ENCODE measurements at regions not wholly inside any gene's neighbourhood (a gene's known extent, or its start where the extent isn't known, plus 50 kb on each side); places are given as distances from the start of the nearest gene placed in this dataset.
A peak's percentile ranks its signal among the peaks of the same experiment; 100 is the strongest.

- no peak for DNase-seq (ENCODE audit: low spot score)
Measured at GRCh38 chr19:32197896-32198882, 147.2 kb upstream of the ZNF507 start.

DNA sequence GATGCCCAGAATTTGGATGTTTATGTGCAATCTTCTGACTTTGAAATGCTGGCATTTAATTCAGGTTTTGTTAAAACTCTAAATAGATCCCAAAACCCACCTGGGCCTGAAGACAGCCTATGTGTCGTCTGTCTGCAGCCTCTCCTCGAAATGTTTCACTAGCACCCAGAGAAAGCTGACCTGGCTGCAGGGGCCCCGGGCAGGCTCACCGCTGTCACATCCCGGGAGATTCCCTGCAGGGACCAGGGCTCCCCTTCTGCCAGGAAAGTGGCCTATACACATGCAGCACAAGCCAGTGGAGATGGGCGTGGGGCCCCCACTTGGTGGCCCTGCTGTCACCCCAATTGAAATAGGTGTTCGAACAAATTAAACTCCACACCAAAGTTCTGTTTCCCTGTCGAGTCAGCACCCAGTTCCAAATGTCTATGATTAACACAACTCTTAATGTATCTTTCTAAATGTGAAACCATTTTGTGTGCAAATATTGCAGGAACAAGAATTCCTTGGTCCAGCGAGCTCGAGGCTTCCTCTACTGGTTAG is 145.8 kb upstream of the ZNF507 start:
- DNase-seq (ENCODE audit: low spot score), result no peak

GRCh38 chr19:32200312-32201038 is 144.9 kb upstream of the ZNF507 start:
- no peak for DNase-seq (ENCODE audit: low spot score)

DNA sequence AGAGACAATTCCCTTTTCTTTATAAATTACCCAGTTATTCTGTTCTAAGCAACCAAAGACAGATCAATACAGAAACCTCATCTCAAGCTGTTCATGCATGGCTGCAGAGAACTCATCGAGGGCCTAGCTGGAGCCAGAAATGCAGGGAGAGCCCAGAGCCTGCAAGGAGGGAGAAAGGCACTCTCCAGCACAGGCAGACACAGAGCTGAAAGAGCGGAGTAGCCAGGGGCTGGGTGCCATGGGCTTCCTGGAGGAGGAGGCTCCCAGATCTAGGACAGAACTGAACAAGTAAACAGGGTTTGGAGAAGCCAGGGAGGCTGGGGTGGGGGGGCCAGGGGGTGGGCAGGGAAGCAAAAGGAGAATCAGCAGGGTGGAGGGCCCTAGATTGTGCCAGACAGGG is 144.2 kb upstream of the ZNF507 start:
- no peak for DNase-seq (ENCODE audit: low spot score)

GRCh38 chr19:32201636-32202051 is 143.8 kb upstream of the ZNF507 start:
- no peak for DNase-seq (ENCODE audit: low spot score)

GRCh38 chr19:32202244-32202643 is 143.2 kb upstream of the ZNF507 start:
- no peak for DNase-seq (ENCODE audit: low spot score)

DNA sequence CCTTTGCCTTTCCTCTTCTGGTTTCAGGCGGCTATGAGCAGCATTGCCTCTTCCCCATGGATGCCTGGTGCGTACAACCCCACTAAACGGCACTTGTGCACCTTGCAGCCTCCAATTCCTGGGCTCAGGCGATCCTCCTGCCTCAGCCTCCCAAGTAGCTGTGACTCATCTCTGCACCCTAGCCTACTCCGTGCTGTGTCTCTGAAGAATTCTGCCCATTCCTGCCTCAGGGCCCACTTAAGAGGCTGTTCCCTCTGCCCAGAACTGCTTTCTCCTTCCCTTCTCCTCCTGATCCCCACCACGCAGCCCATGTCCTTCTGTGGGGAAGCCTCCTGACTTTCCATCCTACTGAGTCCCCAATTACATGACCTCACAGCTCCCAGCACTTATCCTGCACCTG is 142.2 kb upstream of the ZNF507 start:
- no peak for DNase-seq (ENCODE audit: low spot score)

GRCh38 chr19:32206065-32206464 is 139.3 kb upstream of the ZNF507 start:
- DNase-seq (ENCODE audit: low spot score), result no peak

- no peak for DNase-seq (ENCODE audit: low spot score)
Measured at GRCh38 chr19:32208060-32208459, 137.3 kb upstream of the ZNF507 start.

DNA sequence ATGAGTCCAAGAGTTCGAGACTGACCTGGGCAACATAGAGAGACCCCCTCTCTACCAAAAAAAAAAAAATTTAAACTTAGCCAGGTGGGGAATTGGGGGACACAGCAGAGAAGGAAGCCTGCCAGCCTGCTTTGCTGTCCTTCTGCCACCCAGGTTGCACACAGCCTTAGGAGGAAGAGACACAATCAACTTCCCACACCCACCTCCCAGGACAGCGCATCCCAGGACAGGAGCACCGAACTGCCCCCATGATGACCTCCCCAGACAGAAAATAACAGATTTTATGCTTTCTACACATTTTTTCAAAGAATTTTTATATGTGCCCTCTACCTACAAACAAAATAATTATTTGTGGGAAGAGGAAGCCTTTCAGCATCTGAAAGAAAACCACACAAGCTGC is 126.0 kb upstream of the ZNF507 start:
- DNase-seq (ENCODE audit: low spot score), result no peak

DNA sequence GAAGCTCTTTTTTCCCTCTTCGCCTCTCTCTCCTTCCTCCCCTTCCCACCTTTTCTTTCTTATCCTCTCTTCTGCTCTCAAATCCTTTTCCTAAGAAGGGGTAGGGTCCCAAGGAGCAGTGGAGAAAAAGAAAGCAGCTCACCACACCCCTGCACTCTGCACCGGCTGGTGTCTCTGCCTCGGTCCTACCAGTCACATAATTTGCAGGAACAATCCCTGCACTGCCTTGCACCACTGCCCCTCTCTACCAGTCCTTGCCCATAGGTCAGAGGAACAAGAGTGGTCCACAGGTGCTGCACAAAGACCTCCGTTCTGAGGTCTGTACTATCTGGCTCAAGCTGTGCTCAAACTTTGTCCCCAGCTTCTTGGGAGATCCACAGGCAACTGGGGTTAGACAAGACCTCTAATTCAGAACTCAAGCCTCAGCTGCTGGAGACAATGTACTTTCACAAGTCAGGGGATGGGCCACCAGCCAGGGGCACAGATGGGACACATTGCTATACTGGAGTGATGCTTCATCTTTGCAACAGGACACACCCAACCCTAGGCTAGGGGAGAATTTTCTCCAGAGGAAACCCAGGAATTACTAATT is 125.4 kb upstream of the ZNF507 start:
- no peak for DNase-seq (ENCODE audit: low spot score)

- no peak for DNase-seq (ENCODE audit: low spot score)
Measured at GRCh38 chr19:32220951-32221350, 124.5 kb upstream of the ZNF507 start.

DNA sequence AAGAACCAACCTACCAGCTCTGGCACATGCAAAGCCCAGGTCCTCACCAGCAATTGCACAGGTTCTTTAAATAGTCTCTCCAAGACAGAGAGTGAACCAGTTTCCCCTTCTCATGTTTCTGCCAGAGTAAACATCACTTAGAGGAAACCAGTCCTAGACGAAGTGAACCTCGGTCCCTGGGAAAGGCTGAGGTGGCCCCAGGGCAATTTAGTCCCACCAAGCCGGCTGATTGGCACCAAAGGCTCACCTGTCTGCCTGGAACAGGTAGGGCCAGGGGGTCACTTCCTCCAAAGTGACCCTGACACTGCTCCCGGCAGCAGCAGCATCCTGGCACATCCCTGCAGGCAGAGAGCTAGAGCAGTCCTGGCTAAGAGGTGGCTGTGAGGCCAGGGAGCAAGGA is 122.9 kb upstream of the ZNF507 start:
- no peak for DNase-seq (ENCODE audit: low spot score)

DNA sequence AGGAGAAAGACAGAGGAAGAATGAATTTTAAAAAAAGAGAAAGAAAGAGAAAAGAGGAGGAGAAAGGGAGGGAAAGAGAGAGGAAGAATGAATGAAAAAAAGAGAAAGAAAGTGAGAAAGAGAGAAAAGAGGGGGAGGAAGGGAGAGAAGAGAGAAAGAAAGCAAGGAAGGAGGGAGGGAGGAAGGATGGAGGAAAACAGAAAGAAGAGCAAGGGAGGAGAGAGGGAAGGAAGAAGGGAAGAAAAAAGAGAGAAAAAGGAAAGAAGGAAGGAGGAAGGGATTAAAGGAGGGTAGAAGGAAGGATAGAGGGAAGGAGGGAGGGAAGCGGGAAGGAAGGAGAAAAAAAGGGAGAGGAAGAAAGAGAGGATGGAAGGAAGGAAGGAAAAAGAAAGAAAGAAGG is 122.3 kb upstream of the ZNF507 start:
- DNase-seq (ENCODE audit: low spot score), result no peak

DNA sequence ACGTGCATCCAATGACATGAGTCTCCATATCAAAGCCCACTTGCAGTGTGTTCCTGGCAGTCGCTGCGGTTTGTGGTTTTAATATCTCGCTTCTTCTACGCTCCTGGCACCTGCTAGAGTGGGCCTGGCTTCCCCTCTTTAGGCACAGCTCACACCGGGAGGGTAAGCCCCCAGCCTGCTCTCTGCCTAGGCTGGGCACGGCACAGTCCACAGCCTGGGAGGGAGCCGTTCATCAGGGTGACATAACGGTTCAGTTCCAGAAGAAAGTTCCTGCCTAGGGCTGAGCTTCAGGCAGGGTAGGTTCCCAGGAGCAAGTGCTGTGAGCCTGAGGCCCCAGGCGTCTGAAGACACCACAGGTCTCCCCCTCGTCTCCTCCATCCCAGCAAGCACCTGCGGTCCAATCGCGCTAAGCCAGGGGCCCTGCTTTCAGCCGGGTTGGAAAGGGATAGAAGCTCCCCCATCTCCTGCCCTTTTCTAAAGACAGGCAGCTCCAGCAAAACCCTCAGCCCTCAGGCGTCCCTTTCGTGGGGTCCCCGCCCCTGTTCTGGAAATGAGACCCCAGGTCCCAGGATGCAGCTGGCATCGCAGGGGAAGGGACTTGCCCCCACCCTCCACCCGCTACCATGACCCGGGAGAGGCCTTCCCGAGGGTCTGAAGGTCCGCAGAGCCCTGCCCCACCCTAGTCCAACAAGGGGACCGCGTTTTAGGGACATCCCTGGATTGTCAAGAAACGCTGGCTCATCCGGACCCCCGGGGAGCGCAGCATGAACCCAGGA is 121.6 kb upstream of the ZNF507 start:
- no peak for DNase-seq (ENCODE audit: low spot score)

GRCh38 chr19:32224371-32225244 is 120.8 kb upstream of the ZNF507 start:
- DNase-seq (ENCODE audit: low spot score), result peak; percentile 21

DNA sequence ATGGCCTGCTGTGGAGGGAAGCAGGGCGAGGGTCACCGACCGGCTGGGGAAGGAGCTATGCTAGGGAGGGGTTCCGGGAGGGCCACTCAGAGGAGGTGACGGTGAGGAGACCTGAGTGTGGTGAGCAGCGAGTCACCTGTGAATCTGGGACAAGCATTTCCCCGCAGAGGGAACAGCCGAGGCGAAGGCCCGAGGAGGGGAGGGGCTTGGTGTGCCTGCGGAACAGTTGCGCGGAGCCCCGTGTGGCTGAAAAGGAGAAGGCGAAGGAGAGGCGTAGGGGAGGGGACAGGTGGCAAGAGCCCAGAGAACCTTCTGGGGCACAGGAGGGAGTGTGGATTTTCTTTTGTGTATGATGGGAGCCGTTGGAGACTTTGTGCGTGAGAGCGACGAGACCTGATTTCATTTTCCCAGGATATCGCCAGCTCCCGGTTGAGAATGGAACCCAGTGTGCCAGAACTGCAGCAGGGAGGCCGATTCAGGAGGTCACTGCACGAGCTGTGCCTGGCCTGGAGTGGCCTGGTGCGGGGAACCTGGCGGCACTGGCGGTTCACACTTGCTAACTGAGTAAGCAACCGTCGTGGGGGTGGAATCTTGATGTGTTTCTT is 117.7 kb upstream of the ZNF507 start:
- no peak for DNase-seq (ENCODE audit: low spot score)

DNA sequence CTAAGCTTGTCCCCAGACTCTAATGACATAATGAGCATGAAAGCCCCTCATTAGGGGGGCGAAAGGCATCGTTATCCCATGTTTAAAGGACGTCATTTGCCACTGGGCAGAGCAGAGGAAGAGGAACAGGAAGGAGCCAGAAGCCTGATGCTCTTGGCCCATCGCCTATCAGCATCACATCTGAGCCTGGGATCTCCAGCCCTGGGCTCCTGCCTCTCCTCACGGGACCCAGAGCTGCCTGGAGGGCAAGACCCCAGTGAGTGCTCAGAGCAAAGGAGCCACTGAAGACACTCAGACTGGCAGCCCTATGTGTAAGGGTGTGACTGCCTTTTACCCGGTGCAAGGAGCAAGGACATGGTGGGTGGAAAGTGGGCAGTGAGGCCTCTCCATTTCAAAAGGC is 115.0 kb upstream of the ZNF507 start:
- DNase-seq (ENCODE audit: low spot score), result no peak

DNA sequence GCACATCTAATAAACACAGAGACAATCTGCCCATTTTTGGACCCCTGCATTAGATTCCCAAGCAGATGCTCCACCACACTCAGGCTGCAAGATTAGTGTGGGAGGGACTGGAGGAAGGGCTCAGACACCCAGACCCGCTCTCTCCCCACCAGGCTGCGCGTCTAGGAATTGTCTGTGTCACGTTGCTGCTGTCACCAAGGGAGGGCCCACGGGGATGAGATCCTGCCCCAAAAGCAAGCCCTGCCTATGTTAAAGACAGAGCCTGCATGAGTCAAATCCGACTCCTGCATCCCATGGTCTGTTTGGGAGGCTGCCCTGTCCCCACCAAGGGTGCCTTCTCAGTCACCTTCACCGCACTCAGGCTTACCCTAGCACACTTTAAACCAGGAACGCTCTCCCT is 114.4 kb upstream of the ZNF507 start:
- DNase-seq (ENCODE audit: low spot score), result no peak

- no peak for DNase-seq (ENCODE audit: low spot score)
Measured at GRCh38 chr19:32231691-32232090, 113.7 kb upstream of the ZNF507 start.
